ENCODE measurements at regions not wholly inside any gene's neighbourhood (a gene's known extent, or its start where the extent isn't known, plus 50 kb on each side); places are given as distances from the start of the nearest gene placed in this dataset.
A peak's percentile ranks its signal among the peaks of the same experiment; 100 is the strongest.

DNA sequence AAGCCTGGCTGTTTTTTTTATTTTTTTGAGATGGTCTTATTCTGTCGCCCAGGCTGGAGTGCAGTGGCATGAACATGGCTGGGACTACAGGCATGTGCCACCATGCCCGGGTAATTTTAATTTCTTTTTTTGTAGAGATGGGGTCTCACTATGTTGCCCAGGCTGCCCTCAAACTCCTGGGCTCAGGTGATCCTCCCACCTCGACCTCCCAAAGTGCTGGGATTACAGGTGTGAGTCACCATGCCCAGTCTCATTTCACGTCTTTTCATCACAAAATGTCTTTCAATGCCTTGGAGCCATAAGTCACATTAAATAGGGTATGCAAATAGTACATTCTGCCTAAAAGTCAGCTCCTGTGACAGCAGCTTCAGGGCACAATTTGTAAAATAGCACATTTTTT lies 52.8 kb downstream of the SOX2 start:
- no peak for DNase-seq

DNA sequence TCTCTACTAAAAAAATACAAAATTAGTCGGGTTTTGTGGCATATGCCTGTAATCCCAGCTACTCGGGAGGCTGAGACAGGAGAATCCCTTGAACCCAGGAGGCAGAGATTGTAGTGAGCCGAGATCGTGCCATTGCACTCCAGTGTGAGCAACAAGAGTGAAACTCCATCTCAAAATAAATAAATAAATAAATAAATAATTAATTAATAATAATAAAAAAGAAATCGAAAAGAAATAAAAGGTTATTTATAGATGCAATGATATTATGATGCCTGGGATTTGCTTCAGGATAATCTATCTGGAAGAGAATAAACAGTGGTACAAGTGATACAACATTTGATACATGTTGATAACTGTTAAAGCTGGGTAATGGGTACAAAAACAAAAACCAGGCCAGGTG lies 58.6 kb downstream of the SOX2 start:
- DNase-seq, result no peak

DNA sequence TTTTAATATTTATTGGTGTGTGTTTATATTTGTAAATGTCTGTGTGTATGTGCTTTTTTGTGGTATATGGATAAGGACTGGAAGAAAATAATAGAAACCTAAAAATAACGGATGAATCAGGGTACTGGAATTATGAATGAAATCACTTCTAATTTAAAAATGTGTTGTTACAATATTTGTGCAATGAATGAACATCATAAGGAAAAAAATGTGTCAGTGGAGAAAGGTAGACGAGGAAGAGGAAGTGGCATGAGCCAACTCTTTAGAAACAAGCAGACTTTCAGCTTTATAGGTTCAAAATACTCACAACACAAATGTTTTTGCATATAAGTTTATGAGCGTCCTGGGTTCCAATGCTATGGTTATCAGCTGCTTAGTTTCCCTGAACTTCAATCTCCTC lies 59.4 kb downstream of the SOX2 start:
- DNase-seq, result peak; percentile 19

DNA sequence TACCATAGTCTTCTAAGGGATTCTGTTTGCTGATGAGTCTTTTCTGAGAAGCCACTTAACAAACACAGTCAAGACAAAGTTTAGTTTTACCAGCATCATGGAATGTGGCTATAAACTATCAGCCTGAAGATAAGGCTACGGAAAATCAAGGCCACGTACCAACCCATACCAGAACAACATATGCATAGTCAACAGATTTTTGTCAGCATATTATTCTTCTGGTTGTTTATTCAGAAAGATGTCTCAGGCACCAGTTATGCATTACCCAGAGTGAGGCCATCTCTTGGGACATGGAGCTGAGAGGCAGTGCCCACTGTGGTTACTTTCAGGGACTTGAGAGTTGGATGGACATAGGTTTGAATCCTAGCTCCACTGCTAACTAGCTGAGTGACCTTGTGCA lies 60.4 kb downstream of the SOX2 start:
- DNase-seq, result peak; percentile 3

DNA sequence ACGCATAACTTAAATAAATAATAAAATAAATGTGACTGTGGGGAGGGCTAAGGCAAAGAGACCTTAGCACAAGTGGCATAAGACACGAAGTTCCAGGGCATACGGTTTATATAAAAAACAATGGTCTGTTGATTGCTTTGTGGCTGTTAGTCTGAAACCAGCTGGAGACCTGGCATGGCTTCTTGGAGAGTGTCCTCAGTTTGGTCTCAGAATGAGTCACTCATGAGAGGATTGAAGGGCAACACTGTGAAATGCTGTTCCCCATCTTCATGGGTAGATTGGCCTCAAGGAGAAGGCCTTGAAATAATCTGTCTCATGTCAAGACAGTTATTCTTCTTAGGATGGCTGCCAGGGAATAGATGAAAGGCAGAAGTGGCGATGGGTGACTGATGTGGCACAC lies 62.2 kb downstream of the SOX2 start:
- DNase-seq, result no peak

DNA sequence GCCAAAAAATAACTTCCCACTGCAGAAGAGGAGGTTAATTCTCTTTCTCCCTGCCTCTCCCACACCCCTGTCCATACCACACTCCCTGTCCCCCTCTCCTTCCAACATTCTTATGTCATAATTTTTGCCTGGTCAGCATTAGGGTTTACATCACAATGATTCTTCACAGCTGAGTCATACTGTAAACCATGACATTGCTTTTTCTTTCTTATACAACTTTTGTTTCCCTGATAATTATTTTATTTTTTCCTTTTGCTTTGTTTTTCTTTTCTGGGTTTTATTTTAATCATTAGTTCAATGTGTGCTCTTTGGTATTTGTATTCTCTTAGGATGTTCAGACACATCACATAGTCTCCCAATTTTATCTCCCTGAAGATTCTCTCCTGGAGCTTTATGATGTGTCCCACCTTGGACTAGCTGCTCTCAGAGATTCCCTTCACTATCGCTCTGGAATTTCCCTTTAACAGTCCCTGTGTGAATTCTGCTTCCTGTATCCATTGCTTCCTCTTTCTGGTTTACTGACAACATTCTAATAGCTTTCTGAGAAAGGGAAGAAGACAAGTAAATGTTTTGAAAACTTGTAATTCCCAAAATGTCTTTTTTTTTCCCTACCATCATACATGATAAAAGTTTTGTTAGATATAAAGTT lies 70.7 kb downstream of the SOX2 start:
- peak; percentile 67 for DNase-seq

DNA sequence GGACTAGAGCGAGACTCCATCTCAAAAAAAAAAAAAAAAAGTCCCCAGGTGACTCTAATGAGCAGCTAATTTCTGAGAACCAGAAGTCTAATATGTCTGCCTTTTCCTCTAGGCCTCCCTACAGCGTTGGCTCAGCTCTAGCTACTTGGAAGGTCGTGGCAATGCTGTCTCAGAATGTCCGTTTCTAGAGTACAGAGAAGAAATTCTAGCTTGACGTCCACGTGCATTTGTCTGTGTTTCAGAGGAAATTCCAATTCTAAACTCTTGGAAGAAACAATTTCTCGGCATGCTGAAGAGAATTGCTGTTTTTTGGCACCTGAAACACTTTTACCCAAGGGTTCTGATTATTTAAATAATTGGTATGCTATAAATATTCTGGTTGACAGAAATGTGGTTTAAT lies 78.8 kb downstream of the SOX2 start:
- DNase-seq, result peak; percentile 40

DNA sequence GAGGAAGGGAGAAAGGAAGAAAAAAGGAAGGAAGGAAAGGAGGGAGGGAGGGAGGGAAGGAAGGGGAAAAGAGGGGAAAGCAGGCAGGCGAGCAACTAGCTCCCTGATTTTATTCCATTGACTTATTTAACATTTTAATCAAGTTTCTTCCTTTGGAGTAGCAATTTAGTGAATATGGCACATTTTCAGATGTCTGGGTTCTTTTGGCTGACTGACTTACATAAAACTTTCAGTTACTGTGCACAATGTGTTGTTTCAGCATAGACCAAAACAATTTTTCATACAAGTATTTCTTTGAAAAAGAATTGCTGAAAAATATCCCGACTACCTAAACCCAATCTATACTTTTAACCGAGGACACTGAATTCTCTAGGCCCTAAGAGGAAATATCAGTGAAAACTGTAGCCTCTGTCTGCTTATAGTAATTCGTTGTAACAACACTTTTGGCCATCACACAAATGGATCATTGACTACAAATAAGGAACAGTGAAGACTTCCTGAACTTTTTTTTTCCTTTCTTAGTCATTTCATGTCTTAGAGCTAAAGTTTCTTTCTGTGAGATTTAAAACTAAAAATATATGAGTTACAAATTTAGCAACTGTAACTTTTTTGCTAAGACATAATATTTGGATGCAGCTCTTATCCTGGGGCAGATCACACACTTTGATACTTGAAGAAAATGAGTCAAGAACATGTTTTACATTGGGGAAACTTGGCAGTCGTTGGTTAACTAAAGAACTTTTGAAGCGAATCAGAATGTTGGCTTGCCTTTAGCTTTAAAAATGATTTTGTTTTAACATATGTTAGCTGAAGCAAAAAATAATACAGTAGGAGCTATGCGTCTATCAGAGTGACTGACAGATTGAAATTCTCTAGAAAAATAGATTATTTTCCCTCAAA lies 79.6 kb downstream of the SOX2 start:
- DNase-seq, result peak; percentile 9

DNA sequence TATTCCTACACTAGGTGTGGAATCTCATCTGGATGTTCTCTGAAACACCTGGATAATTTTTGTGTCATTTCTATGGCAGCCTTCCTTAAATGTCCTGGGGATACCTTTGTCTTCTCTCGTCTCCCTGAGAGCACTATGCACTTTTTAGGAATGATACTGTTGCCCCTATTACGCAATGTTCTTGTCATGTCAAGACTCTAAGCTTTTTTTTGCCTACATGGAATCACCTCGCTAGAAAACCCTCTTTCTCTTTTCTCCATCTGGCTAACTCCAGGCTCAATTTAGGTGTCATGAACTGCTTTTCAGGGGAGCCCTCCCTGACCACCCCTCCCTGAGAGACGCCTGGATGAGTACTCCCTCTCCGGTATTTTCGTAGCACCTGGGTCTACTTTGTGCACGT lies 81.3 kb downstream of the SOX2 start:
- DNase-seq, result no peak

DNA sequence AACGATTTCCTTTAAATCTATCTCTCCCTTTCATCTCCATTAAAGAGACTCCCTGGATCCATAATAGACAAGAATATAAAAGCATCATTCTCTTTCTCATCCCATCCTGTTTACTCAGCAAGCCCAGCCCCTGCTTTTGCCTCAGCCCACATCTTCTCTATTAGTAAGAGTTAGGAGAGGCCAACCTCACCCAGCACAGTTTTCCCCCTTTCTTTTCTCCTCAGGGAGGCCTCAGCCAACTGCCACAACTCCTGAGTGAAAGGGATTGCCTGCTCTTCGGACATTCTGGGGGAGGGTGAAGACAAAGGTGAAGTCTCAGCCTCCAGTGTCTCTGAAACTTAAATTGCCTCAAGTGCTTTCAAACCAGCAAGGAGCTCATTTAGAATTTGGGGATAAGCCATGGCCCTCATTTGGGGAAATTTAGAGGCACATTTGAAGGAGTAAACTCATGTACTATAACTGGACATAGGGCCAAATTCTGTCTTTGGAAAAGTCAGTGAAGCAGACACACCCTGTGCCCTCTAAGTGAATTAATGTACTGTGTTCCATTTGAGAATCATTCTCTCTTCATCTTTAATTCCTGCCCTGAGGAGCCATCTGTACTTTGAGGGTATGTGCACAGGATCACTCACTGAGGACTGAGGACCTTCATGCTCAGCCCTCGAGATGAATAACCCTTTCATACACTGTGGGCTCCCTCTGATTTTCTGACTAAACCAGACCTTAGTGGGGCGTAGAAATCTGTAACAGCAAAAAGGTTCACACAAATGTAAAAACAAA lies 82.5 kb downstream of the SOX2 start:
- peak; percentile 6 for DNase-seq

DNA sequence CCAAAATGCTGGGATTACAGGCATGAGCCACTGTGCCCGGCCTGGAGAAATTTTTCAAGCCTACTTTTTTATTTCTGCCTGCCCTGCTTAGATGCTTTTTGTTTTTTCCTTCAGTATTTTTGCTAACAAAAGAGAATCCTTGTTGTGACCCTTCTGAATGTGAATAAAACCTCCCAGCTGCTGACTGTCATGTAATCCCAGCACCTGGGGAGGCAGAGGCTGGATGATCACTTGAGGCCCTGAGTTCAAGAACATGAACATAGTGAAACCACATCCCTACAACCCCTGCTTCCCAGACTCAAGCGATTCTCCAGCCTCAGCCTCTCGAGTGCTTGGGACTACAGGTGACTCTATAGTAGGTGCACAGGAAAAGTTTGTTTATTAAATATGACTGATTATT lies 84.9 kb downstream of the SOX2 start:
- DNase-seq, result no peak

DNA sequence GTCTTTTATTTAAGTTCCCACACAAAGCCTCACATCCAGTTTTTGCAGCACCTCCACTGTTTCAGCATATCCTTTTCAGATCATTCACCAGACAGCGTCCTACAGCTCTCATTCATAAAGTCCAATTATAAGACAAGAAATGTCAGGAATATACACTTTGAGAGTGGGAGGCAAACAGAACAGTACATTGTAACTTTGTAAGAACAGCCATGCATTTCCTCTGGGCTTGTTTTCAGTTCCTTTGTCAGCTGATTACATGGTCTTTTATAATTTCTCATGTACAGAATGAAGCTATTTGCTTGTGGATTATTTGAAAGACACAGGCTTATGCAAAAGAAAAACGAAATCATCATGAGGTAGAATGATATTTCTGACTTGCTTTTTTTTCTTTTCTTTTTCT lies 85.7 kb downstream of the SOX2 start:
- no peak for DNase-seq

DNA sequence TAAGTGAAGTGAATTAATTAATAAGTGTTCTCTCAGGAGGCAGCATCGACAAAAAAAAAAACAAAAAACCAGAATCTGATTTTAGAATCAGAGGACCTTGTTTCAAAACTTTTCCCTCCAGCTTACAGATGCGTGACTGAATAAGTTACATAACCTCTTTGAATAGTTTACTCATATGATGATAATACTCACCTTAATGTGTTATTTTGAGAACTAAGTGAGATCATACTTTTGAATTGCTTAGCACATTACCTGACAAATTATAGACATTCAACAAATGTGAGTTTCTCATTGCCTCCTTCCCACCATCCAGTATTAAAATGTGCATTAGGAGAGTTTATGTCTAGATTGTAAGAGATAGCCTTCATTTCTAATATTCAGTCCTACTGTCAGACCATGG lies 94.0 kb downstream of the SOX2 start:
- DNase-seq, result no peak

DNA sequence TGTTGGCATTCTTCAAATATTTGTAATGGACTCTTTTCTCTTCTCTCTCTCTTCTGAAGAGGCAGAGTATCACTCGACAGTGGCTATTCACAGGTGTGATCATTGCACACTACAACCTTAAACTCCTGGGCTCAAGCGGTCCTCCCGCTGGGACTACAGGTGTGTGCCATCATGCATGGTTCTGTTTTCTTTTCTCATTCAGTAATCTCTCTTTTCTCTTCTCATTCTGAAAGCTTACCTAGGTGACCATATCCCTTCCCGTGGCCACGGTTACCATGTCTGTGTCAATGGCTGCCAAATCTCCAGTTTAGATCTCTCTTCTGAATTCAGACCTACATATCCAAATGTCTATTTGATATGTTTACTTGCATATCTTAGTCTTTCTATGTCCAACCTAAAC lies 96.3 kb downstream of the SOX2 start:
- DNase-seq, result no peak

DNA sequence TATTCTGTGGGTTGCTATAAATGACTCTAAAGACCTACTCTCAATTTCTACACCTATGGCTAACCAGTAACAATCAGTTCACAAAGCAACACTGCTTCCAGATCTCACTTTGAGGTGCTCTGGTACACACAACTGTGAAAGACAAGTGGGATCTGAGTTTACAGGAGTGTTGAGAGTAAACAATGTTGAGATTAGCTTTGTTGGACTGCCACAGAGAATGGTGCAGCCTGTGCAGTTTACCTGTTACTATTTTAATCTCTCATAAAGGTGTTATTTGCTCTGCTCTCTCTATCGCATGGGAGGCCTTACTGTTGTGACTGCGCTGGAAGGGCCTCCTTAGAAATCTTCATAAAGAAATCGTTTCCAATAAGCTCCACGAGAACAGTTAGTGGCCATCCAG lies 112.0 kb downstream of the SOX2 start:
- DNase-seq, result no peak

DNA sequence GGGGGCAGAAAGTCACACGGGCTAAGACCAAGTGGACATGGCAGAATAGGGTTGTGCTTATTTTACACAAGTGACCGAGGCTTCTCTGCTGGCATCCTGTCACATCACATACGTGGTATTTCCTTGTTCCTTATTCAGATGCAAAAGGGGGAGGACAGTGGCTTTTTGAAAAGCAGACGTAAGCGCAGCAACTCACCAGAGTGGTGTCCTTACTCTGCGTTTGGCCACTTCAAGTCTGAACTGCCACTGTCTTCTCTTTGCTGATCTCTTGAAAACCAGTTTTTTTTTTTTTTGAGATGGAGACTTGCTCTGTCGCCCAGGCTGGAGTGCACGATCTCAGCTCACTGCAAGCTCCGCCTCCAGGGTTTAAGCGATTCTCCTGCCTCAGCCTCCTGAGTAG lies 113.2 kb downstream of the SOX2 start:
- no peak for DNase-seq

DNA sequence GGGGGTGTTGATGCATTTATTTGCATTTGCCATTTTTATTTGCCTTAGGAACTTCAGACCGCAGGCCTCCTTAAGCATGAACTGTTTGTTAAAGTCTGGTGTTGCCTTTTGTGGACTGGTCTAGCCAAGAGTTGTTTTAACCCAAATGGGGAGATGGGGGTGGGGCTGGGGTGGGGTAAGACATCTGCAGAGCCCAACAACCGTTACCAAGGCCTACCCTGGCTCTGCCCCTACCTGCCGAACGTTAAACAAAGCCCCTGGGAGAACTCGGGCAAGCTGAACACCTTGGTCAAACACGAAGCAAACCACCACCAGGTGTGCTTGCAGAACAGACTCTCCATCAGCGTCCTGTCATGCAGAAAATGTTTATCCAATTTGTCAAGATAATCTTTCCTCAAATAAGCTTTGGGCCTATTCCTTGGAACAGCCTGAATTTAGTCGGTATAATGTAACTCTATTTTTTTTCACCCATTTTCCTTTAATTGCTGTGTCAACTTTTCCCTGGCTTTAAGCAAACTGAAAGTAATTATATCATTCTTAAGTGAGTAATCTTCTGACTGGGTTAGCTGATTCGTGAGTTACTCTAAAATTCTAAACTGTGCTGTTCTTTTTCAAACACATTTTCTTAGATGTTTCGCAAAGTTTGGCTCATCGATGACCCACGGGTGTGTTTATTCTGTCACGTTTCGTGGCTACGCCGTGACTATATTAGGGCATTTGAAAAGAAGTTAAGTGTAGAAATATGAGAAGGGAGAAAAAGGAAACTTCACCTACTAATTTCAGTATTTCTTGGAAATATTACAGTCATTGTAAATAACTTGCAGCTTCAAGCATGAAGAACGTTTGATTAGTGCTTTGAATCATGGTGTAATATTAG lies 127.6 kb downstream of the SOX2 start:
- DNase-seq, result no peak

DNA sequence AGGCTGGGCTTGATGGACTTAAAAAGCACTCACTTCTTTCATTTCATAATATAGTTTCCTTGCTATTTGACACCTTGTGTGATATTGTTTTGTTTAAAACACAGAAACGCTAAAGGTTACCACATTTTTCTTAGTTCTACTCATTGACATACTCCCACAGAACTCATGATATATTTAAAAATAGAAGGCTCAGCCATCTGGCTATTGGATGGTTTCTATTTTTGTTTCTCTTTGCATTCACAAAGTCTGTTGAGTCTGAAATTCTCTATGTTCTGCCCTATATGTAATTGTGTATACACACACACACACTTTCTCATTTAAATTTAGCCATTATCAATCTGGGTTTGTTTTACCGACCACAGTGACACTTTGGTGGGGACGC lies 128.2 kb downstream of the SOX2 start:
- no peak for DNase-seq

DNA sequence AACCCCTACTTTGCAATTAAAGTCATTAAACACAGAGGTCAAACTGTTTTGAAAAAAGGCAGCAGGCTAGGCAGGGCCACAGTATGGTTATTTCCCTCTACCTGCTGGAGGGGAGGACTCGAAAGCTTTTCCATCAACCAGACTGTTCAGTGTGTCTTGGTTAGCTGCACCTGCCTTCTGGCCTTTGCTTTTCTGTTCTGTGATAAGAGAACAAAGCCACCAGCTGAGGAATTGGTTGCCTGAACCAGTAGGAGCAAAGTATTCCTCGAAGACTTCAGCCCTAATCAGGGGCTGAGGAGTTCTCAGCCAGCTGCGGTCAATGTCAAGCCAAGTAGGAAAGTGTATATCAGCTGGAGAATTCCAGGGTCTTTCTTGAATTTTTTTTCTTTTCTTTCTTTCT lies 132.5 kb downstream of the SOX2 start:
- DNase-seq, result no peak

DNA sequence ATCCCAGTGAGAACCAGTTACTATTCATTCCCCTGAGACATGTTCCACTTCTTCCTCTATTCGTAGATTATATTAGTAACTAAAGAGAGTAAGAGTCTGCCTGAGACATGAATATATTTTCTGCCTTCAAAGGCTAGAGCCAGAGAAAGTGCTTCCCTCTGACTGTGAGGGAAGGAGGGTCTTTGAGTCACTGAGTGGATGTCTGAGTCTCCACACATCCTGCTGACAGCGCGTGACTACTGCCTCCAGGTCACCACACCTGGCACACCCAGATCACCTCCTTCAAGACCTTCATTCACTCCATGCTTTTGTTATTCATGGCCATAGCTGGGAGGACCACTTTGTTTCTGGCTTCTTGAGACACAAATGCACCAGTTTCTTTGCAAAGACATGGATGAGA lies 135.6 kb downstream of the SOX2 start:
- no peak for DNase-seq

DNA sequence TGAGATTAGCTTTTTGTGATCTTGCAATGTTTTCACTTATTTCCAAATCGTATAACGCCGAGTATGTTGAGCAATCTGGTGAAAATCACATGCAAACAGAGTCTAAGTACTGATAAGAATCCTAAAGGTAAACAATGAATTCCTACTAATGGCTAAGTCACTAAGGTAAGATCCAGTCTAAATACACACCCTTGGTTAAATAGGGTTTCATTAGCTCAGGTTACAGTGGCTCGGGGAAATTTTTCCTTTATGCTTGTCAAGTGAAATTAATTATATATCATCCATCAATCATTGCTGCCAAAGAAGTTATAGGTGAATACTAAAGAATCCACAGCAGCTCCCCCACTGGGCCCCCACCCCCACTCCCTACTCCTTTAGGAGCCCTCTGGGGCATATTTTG lies 139.3 kb downstream of the SOX2 start:
- DNase-seq, result no peak

DNA sequence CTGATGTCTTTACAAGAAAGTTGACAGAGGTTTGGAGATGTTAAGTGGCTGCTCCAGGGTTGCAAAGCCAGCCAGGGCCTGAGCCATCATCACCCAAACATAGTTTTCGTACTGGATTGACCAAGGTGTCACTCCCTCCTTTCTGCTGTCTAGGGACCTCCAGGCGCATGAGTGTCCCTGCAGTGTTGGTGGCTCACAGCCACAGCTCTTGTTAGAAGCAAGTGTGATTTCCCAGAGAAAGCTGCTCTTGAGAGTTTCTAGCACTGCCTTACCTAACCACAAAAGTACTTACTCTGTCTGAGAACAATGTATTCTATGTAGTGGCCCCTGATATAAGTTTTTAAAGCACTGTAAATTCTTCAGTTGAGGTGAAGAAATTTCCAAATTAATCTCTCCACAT lies 144.1 kb downstream of the SOX2 start:
- no peak for DNase-seq

DNA sequence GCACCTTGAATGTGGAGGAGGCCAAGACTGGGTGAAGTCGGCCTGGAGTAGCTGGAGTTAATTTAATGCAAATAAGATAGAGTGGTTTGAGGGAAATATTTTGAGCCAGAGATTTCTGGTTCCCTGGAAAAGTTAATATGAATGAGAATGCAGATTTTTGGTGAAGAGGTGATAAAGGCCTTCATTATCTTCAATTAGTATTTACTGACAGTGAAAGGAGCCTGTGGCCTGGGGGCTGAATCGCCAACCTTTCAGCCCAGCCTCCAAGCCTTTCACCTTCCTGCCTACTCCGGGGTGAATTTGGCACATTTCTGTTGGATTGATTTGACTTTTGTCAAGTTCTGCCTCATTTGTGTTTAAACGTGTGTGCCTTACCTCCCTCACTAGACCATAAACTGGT lies 147.8 kb downstream of the SOX2 start:
- no peak for DNase-seq
